NCI-H2107 treated with DMSO at 0.1 percent for 48 hours (cell line): ENCODE measurements at regions not wholly inside any gene's neighbourhood (a gene's known extent, or its start where the extent isn't known, plus 50 kb on each side); places are given as distances from the start of the nearest gene placed in this dataset.
"Not testable (repeated sequence)": the region's sequence is repeated elsewhere in the genome, so short reads cannot be mapped to it uniquely, and the experiment has no call there.

Source experiments
- DNase-seq: peaks from one replicate; lab custom pipeline; 2025; ENCODE audit not compliant: unreplicated experiment; lab: John Stamatoyannopoulos, UW

GRCh38 chr14:38046160-38046559, 161.5 kb upstream of the SSTR1 start:
- no peak for DNase-seq

GRCh38 chr14:38047195-38047902, 160.4 kb upstream of the SSTR1 start:
- DNase-seq: no peak

GRCh38 chr14:38053666-38054065, 154.0 kb upstream of the SSTR1 start:
- no peak for DNase-seq

- DNase-seq: no peak
Observed at GRCh38 chr14:38056270-38056669, 151.4 kb upstream of the SSTR1 start.

- not testable (repeated sequence) for DNase-seq
Observed at GRCh38 chr14:38062223-38062622, 145.5 kb upstream of the SSTR1 start.

GRCh38 chr14:38063711-38064320, 143.9 kb upstream of the SSTR1 start:
- no peak for DNase-seq

- DNase-seq: no peak
Observed at GRCh38 chr14:38065106-38065762, 142.5 kb upstream of the SSTR1 start.

GRCh38 chr14:38070061-38070588, 137.6 kb upstream of the SSTR1 start:
- no peak for DNase-seq

- DNase-seq: no peak
Observed at GRCh38 chr14:38073641-38074040, 134.1 kb upstream of the SSTR1 start.

- no peak for DNase-seq
Observed at GRCh38 chr14:38074081-38074480, 133.6 kb upstream of the SSTR1 start.

GRCh38 chr14:38074754-38075153, 132.9 kb upstream of the SSTR1 start:
- no peak for DNase-seq

GRCh38 chr14:38078393-38078792, 129.3 kb upstream of the SSTR1 start:
- DNase-seq: no peak

GRCh38 chr14:38079268-38079667, 128.4 kb upstream of the SSTR1 start:
- DNase-seq: no peak

- no peak for DNase-seq
Observed at GRCh38 chr14:38079886-38080285, 127.8 kb upstream of the SSTR1 start.

GRCh38 chr14:38080696-38081095, 127.0 kb upstream of the SSTR1 start:
- DNase-seq: no peak

GRCh38 chr14:38083039-38083438, 124.7 kb upstream of the SSTR1 start:
- DNase-seq: no peak

GRCh38 chr14:38089123-38089522, 118.6 kb upstream of the SSTR1 start:
- DNase-seq: no peak

- DNase-seq: no peak
Observed at GRCh38 chr14:38090506-38090905, 117.2 kb upstream of the SSTR1 start.

- DNase-seq: no peak
Observed at GRCh38 chr14:38098074-38098836, 109.4 kb upstream of the SSTR1 start.

- no peak for DNase-seq
Observed at GRCh38 chr14:38101679-38102078, 106.0 kb upstream of the SSTR1 start.

- DNase-seq: no peak
Observed at GRCh38 chr14:38103542-38104225, 104.0 kb upstream of the SSTR1 start.
